Right lobe of liver (tissue), 4 donors: ENCODE measurements at regions not wholly inside any gene's neighbourhood (a gene's known extent, or its start where the extent isn't known, plus 50 kb on each side); places are given as distances from the start of the nearest gene placed in this dataset.

Experiments used
- CTCF ChIP-seq, 4 donors: fragments of 200-600 bp in 3 of 4; fragments of 450-650 bp in 1 of 4; IDR thresholded peaks; one replicate each; pipeline versions ENCODE4 v1.5.1 to v1.8.0; 2016 to 2022; ENCODE audit warnings: antibody characterized with exemption in 4 of 4, mild to moderate bottlenecking in 2 of 4
- POLR2A ChIP-seq: fragments of 450-650 bp; IDR thresholded peaks from one replicate; pipeline ENCODE4 v1.6.1; 2017; ENCODE audit warnings: antibody characterized with exemption, mild to moderate bottlenecking
- donor health status: DM: no; HTN: no; CAD: no.
- donor health status: DM: no; HTN: no; CAD: no.
- donor health status: DM: no; HTN: yes; CAD: no.

- no peak for TF ChIP-seq POLR2A
- no peak for TF ChIP-seq CTCF (IDR thresholded peaks at IDR 0.05)
Observed at GRCh38 chr6:113439866-113440265, 417.3 kb upstream of the MARCKS start.
